Spleen (tissue), 11 donors: ENCODE measurements at regions not wholly inside any gene's neighbourhood (a gene's known extent, or its start where the extent isn't known, plus 50 kb on each side); places are given as distances from the start of the nearest gene placed in this dataset.

Experiments
- DNase-seq: peaks from one replicate; pipeline ENCODE4 v3.0.0-alpha.2; 2020
- H3K27ac ChIP-seq, 8 donors: fragments of 200-600 bp; sonication (generic) in 7 of 8; 1 replicate in 4 of 8; 2 replicates in 4 of 8; pipeline versions ENCODE4 v1.5.0 to v1.8.0; 2016 to 2021; ENCODE audit warnings: inconsistent platforms in 4 of 8, mild to moderate bottlenecking in 4 of 8, moderate library complexity in 1 of 8
- H3K27me3 ChIP-seq, 7 donors: fragments of 200-600 bp; sonication (generic) in 6 of 7; replicated peaks in 1 of 7; 1 replicate in 4 of 7; 2 replicates in 3 of 7; pipeline versions ENCODE4 v1.5.0 to v1.8.0; 2016 to 2021; ENCODE audit warnings: inconsistent platforms in 3 of 7, mild to moderate bottlenecking in 1 of 7
- H3K36me3 ChIP-seq, 6 donors: fragments of 200-600 bp; sonication (generic) in 5 of 6; 1 replicate in 4 of 6; 2 replicates in 2 of 6; pipeline versions ENCODE4 v1.5.0 to v1.8.0; 2016 to 2021; ENCODE audit warnings: inconsistent platforms in 2 of 6
- H3K4me1 ChIP-seq, 6 donors: fragments of 200-600 bp; sonication (generic) in 5 of 6; 1 replicate in 3 of 6; 2 replicates in 3 of 6; pipeline versions ENCODE4 v1.5.0 to v1.8.0; 2016 to 2021; ENCODE audit warnings: inconsistent platforms in 3 of 6
- H3K4me3 ChIP-seq, 8 donors: fragments of 200-600 bp; sonication (generic) in 7 of 8; 1 replicate in 4 of 8; 2 replicates in 4 of 8; pipeline versions ENCODE4 v1.5.0 to v1.8.0; 2016 to 2021; ENCODE audit warnings: inconsistent platforms in 4 of 8, mild to moderate bottlenecking in 4 of 8, moderate library complexity in 2 of 8
- H3K9me3 ChIP-seq, 8 donors: fragments of 200-600 bp; sonication (generic) in 7 of 8; 1 replicate in 4 of 8; 2 replicates in 4 of 8; pipeline versions ENCODE4 v1.5.0 to v1.8.0; 2016 to 2021; ENCODE audit warnings: inconsistent platforms in 4 of 8
- POLR2A ChIP-seq, 3 donors: fragments of 450-650 bp; IDR thresholded peaks; one replicate each; pipeline ENCODE4 v1.5.1; 2017; ENCODE audit warnings: antibody characterized with exemption in 3 of 3, mild to moderate bottlenecking in 1 of 3
- POLR2AphosphoS5 ChIP-seq, 3 donors: sonication (generic); formaldehyde crosslinking; IDR thresholded peaks; one replicate each; pipeline ENCODE4 v1.5.1; 2017; ENCODE audit warnings: antibody characterized with exemption in 3 of 3
- WGBS, 5 donors: extraction: QIAGEN DNeasy Blood & Tissue Kit in 3 of 5; methylation state at CpG; one replicate each; pipeline versions ENCODE4 v1.1.5 to v1.1.7; 2013 to 2018; 5-methylcytosine and 5-hydroxymethylcytosine counted together
- intact Hi-C: fragments of 100-400 bp; cut with DNase I; formaldehyde crosslinking; loops from one replicate; pipeline ENCODE4 v1.15.0; 2023; ENCODE audit warnings: low total_unique reads
- TF ChIP-seq, protein P1 (sequence below), 11 experiments: fragments of 200-600 bp in 7 of 11; fragments of 450-650 bp in 4 of 11; sonication (generic) in 4 of 11; IDR thresholded peaks in 8 of 11; conservative IDR thresholded peaks in 3 of 11; 1 replicate in 7 of 11; 2 replicates in 4 of 11; pipeline versions ENCODE4 v1.4.0 to v1.8.0; 2016 to 2021; ENCODE audit warnings: antibody characterized with exemption in 11 of 11, inconsistent platforms in 4 of 11, mild to moderate bottlenecking in 1 of 11
- donor health status: healthy with polysubstance abuse.
- donor health status: DM: no; HTN: no; CAD: no; lungs with moderate emphysema.
- donor health status: DM: no; HTN: no; CAD: no.
- donor health status: Bipolar disorder and iron deficiency.
- donor health status: healthy.
- donor health status: DM: no; HTN: no; CAD: no.
- donor health status: DM: yes; HTN: yes; CAD: no.

DNA sequence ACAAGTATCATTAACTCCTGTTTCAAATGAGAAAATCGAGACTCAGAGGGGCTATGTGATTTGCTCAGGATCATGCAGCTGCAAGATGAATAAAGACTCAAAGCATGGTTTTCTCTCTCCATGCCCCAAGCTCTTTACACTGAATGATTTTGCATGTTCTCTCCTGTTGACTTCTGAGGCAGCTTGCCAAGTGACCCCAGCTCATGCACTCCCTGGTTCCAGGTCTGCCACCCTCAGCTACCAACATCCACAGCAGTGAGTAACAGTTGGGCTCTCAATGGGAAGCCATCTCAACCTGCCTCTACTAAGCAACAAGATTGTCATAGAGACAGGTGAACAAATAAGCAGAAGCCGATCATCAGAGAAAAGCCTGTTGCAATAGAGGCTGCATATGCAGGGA is 116.9 kb upstream of the GADL1 start:
- DNase-seq = no peak
- intact Hi-C loops = no loop called here

DNA sequence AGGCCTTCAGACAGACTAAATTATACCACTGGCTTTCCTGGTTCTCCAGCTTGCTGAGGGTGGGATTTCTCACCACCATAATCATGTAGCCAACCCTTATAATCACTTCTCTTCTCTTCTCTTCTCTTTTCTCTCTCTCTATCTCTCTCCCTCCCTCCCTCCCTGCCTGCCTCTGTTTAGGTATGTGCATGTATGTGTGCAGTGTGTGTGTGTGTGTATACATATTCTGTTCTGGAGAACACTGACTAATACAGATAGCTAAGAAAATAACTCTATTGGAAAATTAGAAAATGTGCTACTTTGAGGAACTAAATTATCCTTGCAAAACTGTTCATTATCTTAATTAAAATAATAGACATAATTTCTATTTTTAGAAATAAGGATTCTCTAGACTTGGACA is 118.6 kb upstream of the GADL1 start:
- no peaks in the 10 kb centered on the region for H3K36me3 ChIP-seq
- no peaks in the 10 kb centered on the region for H3K27me3 ChIP-seq
- DNase-seq = no peak
- H3K4me1 ChIP-seq = peaks cover 0 to 13% (median 0%) of the 10 kb centered on the region in 6 donors
- intact Hi-C loops = no loop called here
- H3K27ac ChIP-seq = no peak overlapping the region
- H3K9me3 ChIP-seq = no peaks in the 10 kb centered on the region
- TF ChIP-seq POLR2A (IDR thresholded peaks at IDR 0.05) (no peak), POLR2AphosphoS5 (IDR thresholded peaks at IDR 0.05) (no peak)
- TF ChIP-seq, protein P1, sequence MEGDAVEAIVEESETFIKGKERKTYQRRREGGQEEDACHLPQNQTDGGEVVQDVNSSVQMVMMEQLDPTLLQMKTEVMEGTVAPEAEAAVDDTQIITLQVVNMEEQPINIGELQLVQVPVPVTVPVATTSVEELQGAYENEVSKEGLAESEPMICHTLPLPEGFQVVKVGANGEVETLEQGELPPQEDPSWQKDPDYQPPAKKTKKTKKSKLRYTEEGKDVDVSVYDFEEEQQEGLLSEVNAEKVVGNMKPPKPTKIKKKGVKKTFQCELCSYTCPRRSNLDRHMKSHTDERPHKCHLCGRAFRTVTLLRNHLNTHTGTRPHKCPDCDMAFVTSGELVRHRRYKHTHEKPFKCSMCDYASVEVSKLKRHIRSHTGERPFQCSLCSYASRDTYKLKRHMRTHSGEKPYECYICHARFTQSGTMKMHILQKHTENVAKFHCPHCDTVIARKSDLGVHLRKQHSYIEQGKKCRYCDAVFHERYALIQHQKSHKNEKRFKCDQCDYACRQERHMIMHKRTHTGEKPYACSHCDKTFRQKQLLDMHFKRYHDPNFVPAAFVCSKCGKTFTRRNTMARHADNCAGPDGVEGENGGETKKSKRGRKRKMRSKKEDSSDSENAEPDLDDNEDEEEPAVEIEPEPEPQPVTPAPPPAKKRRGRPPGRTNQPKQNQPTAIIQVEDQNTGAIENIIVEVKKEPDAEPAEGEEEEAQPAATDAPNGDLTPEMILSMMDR (IDR thresholded peaks at IDR 0.05 in 8 of 11, conservative IDR thresholded peaks at IDR 0.05 in 3 of 11) = no peak
- H3K4me3 ChIP-seq = no peak overlapping the region

More for the DNA sequence above, 116.9 kb upstream of the GADL1 start:
- Histone ChIP-seq H3K27ac (no peak overlapping the region), H3K4me3 (no peak overlapping the region), H3K4me1 (peaks cover 0 to 6% (median 0%) of the 10 kb centered on the region in 6 donors), H3K36me3 (no peaks in the 10 kb centered on the region), H3K27me3 (no peaks in the 10 kb centered on the region), H3K9me3 (no peaks in the 10 kb centered on the region)
- TF ChIP-seq, protein P1 (IDR thresholded peaks at IDR 0.05 in 8 of 11, conservative IDR thresholded peaks at IDR 0.05 in 3 of 11) = no peak
- TF ChIP-seq POLR2AphosphoS5 (IDR thresholded peaks at IDR 0.05) (no peak), POLR2A (IDR thresholded peaks at IDR 0.05) (no peak)
- WGBS, 5 donors = 75 to 91% (median 88%) methylated on average over 2 of the region's 2 CpGs

DNA sequence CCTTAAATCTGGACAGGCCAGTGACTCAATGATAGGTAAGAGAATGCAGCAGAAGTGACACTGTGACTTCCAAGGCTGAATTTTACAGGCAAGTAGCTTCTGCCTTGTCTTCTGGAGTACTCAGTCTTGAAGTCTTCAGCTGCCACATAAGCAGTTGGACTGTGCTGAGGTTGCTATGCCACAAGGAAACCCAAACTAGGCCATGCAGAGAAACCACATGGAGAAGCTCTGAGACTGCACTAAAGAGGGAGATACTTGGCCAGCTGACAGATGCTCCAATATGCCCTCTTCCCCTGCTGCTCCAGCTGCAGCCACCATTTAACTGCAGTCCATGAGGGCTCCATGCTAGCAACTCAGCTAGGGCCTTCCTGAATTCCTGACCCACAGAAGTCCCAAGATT is 119.4 kb upstream of the GADL1 start:
- peaks cover 0 to 13% (median 0%) of the 10 kb centered on the region in 6 donors for H3K4me1 ChIP-seq
- DNase-seq = no peak
- TF ChIP-seq, protein P1 (IDR thresholded peaks at IDR 0.05 in 8 of 11, conservative IDR thresholded peaks at IDR 0.05 in 3 of 11) = no peak
- no peak for TF ChIP-seq POLR2A (IDR thresholded peaks at IDR 0.05)
- TF ChIP-seq POLR2AphosphoS5 (IDR thresholded peaks at IDR 0.05) = no peak

DNA sequence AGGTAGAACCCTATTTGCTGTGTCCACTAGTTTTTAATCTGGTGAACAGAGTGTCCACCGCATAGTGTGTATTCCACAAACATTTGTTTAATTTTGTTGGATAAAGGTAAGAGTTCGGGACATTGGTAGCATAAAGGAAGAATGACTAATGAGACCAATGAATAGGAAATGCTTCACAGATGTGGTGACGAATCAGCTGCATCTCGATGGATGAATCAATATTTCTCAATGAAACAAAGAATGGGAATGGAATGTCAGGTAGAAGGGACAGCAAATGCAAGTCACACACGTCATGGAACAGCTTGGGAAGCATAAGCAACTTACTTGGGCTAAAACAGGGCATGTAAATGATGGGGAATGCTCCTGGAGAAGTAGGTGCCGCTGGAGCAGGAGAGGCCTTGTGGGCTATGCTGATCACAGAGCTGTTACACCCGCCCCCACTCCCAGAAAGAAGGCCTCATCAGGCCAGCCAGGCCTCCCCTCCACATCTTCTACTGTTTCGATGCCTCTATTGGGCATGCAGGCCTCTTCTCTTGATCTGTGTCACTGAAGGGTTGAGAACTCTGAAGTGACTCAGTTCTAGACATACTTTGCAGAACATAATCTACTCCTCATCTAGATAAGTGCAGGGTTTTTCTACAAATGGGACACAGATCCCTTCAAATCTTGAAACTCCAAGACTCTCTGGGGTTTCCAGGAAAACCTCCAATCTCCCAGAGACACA is 120.0 kb upstream of the GADL1 start:
- no peak for TF ChIP-seq POLR2AphosphoS5 (IDR thresholded peaks at IDR 0.05)
- TF ChIP-seq POLR2A (IDR thresholded peaks at IDR 0.05) = no peak
- TF ChIP-seq, protein P1 (IDR thresholded peaks at IDR 0.05 in 8 of 11, conservative IDR thresholded peaks at IDR 0.05 in 3 of 11) = no peak
- no peaks in the 10 kb centered on the region for H3K9me3 ChIP-seq
- WGBS, 5 donors = 74 to 88% (median 81%) methylated on average over 8 of the region's 8 CpGs
- DNase-seq = no peak
- peaks cover 0 to 7% (median 0%) of the 10 kb centered on the region in 6 donors for H3K4me1 ChIP-seq
- H3K27ac ChIP-seq = no peak overlapping the region
- intact Hi-C loops = no loop called here
- no peaks in the 10 kb centered on the region for H3K27me3 ChIP-seq
- H3K36me3 ChIP-seq = no peaks in the 10 kb centered on the region
- no peak overlapping the region for H3K4me3 ChIP-seq

More for the DNA sequence above, 119.4 kb upstream of the GADL1 start:
- intact Hi-C loops = no loop called here
- Histone ChIP-seq H3K36me3 (no peaks in the 10 kb centered on the region), H3K27ac (no peak overlapping the region), H3K9me3 (no peaks in the 10 kb centered on the region), H3K27me3 (no peaks in the 10 kb centered on the region), H3K4me3 (no peak overlapping the region)
